Testis (tissue), 2 donors: ENCODE measurements at regions not wholly inside any gene's neighbourhood (a gene's known extent, or its start where the extent isn't known, plus 50 kb on each side); places are given as distances from the start of the nearest gene placed in this dataset.

Experiments used
- POLR2A ChIP-seq: fragments of 450-650 bp; IDR thresholded peaks from one replicate; pipeline ENCODE4 v1.6.1; 2017; ENCODE audit warnings: antibody characterized with exemption, mild to moderate bottlenecking, moderate library complexity
- TF ChIP-seq, protein P1 (sequence below), 3 experiments: fragments of 450-650 bp in 2 of 3; fragments of 200-600 bp in 1 of 3; sonication (generic) in 1 of 3; IDR thresholded peaks; one replicate each; pipeline ENCODE4 v1.5.1; 2016 to 2019; ENCODE audit warnings: antibody characterized with exemption in 3 of 3, mild to moderate bottlenecking in 2 of 3, moderate library complexity in 1 of 3

DNA sequence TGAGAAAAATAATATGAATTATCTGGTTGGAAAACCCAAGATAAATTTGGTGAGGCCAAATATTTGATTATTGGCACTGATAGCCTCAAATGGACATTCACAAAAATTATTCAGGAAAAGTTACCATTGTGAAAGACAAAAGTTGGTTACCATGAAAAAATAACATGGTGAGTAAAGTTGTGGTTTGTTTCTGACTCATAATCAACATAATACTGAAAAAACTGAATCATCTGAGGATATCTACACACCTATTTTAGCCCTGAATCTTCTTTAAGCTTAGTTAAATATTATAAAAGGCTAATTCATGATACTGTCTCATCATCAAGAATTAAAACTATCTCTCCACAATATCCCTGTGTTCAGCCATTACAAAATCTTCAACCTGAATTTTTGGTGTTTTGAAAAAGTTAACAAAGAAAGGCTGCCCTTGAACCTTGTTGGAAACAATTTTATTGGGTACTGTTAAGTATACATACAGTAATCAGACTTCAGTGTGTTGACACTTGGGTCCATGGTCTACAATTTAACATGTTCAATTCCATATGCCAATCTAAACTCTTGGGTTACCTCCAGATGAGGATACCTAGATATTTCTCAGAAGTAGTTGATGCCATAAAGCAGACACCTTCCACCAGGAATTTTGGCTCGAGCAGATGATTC is 607.5 kb upstream of the SLC39A10 start:
- TF ChIP-seq, protein P1, sequence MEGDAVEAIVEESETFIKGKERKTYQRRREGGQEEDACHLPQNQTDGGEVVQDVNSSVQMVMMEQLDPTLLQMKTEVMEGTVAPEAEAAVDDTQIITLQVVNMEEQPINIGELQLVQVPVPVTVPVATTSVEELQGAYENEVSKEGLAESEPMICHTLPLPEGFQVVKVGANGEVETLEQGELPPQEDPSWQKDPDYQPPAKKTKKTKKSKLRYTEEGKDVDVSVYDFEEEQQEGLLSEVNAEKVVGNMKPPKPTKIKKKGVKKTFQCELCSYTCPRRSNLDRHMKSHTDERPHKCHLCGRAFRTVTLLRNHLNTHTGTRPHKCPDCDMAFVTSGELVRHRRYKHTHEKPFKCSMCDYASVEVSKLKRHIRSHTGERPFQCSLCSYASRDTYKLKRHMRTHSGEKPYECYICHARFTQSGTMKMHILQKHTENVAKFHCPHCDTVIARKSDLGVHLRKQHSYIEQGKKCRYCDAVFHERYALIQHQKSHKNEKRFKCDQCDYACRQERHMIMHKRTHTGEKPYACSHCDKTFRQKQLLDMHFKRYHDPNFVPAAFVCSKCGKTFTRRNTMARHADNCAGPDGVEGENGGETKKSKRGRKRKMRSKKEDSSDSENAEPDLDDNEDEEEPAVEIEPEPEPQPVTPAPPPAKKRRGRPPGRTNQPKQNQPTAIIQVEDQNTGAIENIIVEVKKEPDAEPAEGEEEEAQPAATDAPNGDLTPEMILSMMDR (IDR thresholded peaks at IDR 0.05), result no peak
- no peak for TF ChIP-seq POLR2A
